GM18507 (cell line): ENCODE measurements at regions not wholly inside any gene's neighbourhood (a gene's known extent, or its start where the extent isn't known, plus 50 kb on each side); places are given as distances from the start of the nearest gene placed in this dataset.

Experiments
- DNase-seq: peaks from one replicate; pipeline ENCODE4 v3.0.0; 2011; ENCODE audit warnings: low read depth; ENCODE audit not compliant: insufficient read length; ENCODE audit errors: extremely low spot score
- FAIRE-seq: peaks from 2 replicates; lab custom pipeline; 2011; peaks lifted over from hg19 to GRCh38; lab: Jason Lieb, UNC

- no peak for DNase-seq
- no peak for FAIRE-seq
These were observed 408.8 kb upstream of the C2CD4B start for GRCh38 chr15:62573876-62574275.

GRCh38 chr15:62578546-62578945 lies 413.5 kb upstream of the C2CD4B start:
- no peak for DNase-seq
- FAIRE-seq, result no peak

- FAIRE-seq, result no peak
These were observed 413.9 kb upstream of the C2CD4B start for GRCh38 chr15:62578960-62579359.

GRCh38 chr15:62579842-62580241 lies 414.8 kb upstream of the C2CD4B start:
- DNase-seq, result no peak
- FAIRE-seq, result no peak

More at GRCh38 chr15:62578960-62579359, 413.9 kb upstream of the C2CD4B start:
- DNase-seq, result no peak

GRCh38 chr15:62582580-62582979 lies 417.5 kb upstream of the C2CD4B start:
- FAIRE-seq (no peak), DNase-seq (no peak)

GRCh38 chr15:62584301-62585235 lies 419.5 kb upstream of the C2CD4B start:
- no peak for DNase-seq
- no peak for FAIRE-seq

- FAIRE-seq (no peak), DNase-seq (no peak)
These were observed 424.0 kb upstream of the C2CD4B start for GRCh38 chr15:62588938-62589670.

GRCh38 chr15:62591842-62592838 lies 427.1 kb upstream of the C2CD4B start:
- FAIRE-seq (no peak), DNase-seq (no peak)

- DNase-seq, result no peak
- FAIRE-seq, result no peak
These were observed 427.8 kb upstream of the C2CD4B start for GRCh38 chr15:62592920-62593319.

- no peak for FAIRE-seq
- no peak for DNase-seq
These were observed 428.8 kb upstream of the C2CD4B start for GRCh38 chr15:62593681-62594399.

GRCh38 chr15:62598217-62598616 lies 433.1 kb upstream of the C2CD4B start:
- FAIRE-seq, result no peak
- no peak for DNase-seq

GRCh38 chr15:62599791-62600777 lies 435.0 kb upstream of the C2CD4B start:
- FAIRE-seq (no peak), DNase-seq (no peak)

GRCh38 chr15:62601777-62602545 lies 436.9 kb upstream of the C2CD4B start:
- no peak for FAIRE-seq
- DNase-seq, result no peak

GRCh38 chr15:62603742-62604141 lies 438.7 kb upstream of the C2CD4B start:
- DNase-seq, result no peak
- FAIRE-seq, result no peak

- FAIRE-seq, result no peak
- DNase-seq, result no peak
These were observed 437.3 kb upstream of the TPM1 start for GRCh38 chr15:62605282-62605681.

GRCh38 chr15:62606376-62607113 lies 436.0 kb upstream of the TPM1 start:
- DNase-seq (no peak), FAIRE-seq (no peak)

- FAIRE-seq (no peak), DNase-seq (no peak)
These were observed 435.5 kb upstream of the TPM1 start for GRCh38 chr15:62607114-62607462.
